MG63 (cell line): ENCODE measurements at regions not wholly inside any gene's neighbourhood (a gene's known extent, or its start where the extent isn't known, plus 50 kb on each side); places are given as distances from the start of the nearest gene placed in this dataset.

Experiments used
- DNase-seq: peaks from one replicate; pipeline ENCODE4 v3.0.0-alpha.2; 2020
- H3K27me3 ChIP-seq: fragments of 250-450 bp; sonication (Bioruptor Pico); 2 replicates; pipeline ENCODE4 v1.5.1; 2020; ENCODE audit warnings: mild to moderate bottlenecking, moderate library complexity
- H3K36me3 ChIP-seq: fragments of 250-450 bp; sonication (Bioruptor Pico); 2 replicates; pipeline ENCODE4 v1.5.1; 2020; ENCODE audit warnings: mild to moderate bottlenecking, moderate library complexity
- H3K4me3 ChIP-seq: fragments of 250-450 bp; sonication (Bioruptor Pico); 2 replicates; pipeline ENCODE4 v1.5.1; 2020; ENCODE audit warnings: mild to moderate bottlenecking, moderate library complexity
- H3K9me3 ChIP-seq: fragments of 250-450 bp; sonication (Bioruptor Pico); 2 replicates; pipeline ENCODE4 v1.5.1; 2020; ENCODE audit warnings: mild to moderate bottlenecking, moderate library complexity

DNA sequence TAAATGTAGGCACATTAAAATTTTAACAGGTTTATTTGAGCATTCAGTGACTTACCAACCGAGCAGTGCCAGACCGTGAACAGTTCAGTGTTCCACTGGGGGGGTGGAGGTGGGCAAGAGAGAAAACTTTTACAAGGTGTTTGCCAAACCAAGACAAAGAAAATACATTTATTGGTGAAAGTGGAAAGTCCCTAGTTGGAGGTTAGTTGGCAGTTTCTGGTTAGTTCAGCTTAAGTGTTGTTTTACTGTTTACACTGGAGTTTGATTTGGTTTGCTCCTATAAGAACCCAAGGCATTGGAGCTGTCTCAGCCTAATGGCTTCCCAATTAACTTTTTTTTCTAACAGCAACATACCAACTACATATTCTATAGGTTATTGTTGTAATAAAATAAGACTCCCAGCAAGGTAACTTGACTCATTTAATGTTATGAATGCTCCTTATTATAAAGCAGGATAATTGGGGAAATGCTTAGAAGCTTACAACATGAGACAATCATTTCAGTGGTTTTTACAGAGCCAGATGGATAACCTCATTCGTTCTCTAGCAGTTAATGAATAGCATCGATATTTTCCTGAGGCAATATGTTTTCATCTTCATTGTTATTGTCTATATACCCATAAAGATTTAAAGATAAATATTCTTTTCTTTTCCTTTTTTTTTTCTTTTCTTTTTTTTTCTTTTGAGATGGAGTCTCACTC lies 115.8 kb downstream of the ETNK1 start:
- H3K4me3 ChIP-seq: no peak overlapping the region
- H3K27me3 ChIP-seq: no peaks in the 10 kb centered on the region
- no peak for DNase-seq

DNA sequence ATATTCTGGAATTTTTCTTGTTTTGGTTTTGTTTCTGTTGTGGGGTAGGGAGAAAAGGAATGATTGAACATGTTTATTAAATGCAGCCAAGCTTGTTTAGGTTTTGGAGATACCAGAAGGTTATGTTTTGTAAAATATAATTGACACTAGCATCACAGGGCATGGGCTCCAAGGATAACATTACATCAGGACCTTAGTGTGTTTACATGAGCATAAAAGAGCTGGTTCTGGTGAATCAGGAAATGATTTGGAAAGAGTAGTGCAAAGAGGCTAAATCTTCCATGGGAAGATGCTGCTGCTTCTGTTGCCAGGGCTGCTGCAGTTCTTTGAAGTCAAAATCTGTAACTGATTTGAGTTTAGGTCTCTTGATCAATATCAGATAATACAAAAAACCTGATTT lies 118.7 kb downstream of the ETNK1 start:
- no peak for DNase-seq
- H3K27me3 ChIP-seq: no peaks in the 10 kb centered on the region; the same call in 1 of the 2 replicates

More for the DNA sequence above, 115.8 kb downstream of the ETNK1 start:
- Histone ChIP-seq H3K36me3 (no peaks in the 10 kb centered on the region), H3K9me3 (no peaks in the 10 kb centered on the region)

DNA sequence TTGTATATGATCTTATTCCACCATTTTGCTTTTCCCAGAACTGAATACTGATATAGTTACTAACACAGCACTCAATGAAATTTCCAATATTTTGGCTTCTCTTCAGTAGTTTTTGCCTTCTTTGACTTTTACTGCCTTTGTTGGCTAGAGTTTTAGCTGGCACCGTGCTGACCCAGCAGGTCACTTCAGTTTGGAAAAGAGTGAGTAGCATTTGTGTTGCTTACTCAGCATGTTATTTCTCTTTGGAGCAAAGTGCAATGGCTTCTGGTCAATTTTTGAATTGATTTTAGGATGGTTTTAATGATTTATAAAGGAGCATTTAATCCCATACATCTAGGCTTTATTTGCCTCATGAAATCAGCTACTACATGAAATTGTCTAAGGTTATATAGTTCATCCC lies 119.2 kb downstream of the ETNK1 start:
- no peaks in the 10 kb centered on the region; the same call in 1 of the 2 replicates for H3K27me3 ChIP-seq
- H3K9me3 ChIP-seq: no peaks in the 10 kb centered on the region
- H3K4me3 ChIP-seq: no peak overlapping the region
- DNase-seq: no peak
- H3K36me3 ChIP-seq: no peaks in the 10 kb centered on the region

More for the DNA sequence above, 118.7 kb downstream of the ETNK1 start:
- no peaks in the 10 kb centered on the region for H3K36me3 ChIP-seq
- no peaks in the 10 kb centered on the region for H3K9me3 ChIP-seq
- H3K4me3 ChIP-seq: no peak overlapping the region

DNA sequence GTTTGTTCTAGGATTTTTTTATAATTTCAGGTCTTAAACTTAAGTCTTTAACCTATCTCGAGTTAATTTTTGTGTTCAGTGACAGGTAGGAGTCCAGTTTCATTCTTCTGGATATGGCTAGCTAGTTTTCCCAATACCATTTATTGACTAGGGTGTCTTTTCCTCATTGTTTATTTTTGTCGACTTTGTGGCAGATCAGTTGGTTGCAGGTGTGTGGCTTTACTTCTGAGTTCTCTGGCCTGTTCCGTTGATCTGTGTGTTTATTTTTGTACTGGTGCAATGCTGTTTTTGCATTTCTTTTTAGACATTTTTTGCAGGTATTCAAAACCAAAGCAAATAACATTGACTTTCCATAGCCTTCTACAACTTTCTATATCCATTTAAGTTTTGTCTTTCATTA lies 121.7 kb downstream of the ETNK1 start:
- H3K36me3 ChIP-seq: no peaks in the 10 kb centered on the region
- no peak overlapping the region for H3K4me3 ChIP-seq
- DNase-seq: no peak
- H3K9me3 ChIP-seq: no peaks in the 10 kb centered on the region
- H3K27me3 ChIP-seq: no peaks in the 10 kb centered on the region; the same call in 1 of the 2 replicates

DNA sequence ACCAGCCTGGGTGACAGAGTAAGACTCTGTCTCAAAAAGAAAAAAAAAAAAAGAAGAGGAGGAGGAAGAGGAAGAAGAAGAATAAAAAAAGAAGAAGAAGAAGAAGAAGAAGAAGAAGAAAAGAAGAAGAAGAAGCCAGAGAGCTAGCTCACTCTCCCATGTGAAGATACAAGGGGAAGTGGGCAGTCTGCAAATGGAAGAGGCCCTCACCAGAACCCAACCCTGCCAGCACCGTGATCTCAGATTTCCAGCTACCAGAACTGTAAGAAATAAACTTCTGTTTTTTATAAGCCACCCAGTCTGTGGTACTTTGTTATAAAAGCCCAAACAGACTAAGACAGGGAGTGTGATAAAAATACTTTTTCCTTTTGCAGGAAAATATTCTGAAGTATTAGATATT lies 130.7 kb downstream of the ETNK1 start:
- Histone ChIP-seq H3K36me3 (no peaks in the 10 kb centered on the region), H3K4me3 (no peak overlapping the region), H3K9me3 (no peaks in the 10 kb centered on the region), H3K27me3 (no peaks in the 10 kb centered on the region)
- no peak for DNase-seq

DNA sequence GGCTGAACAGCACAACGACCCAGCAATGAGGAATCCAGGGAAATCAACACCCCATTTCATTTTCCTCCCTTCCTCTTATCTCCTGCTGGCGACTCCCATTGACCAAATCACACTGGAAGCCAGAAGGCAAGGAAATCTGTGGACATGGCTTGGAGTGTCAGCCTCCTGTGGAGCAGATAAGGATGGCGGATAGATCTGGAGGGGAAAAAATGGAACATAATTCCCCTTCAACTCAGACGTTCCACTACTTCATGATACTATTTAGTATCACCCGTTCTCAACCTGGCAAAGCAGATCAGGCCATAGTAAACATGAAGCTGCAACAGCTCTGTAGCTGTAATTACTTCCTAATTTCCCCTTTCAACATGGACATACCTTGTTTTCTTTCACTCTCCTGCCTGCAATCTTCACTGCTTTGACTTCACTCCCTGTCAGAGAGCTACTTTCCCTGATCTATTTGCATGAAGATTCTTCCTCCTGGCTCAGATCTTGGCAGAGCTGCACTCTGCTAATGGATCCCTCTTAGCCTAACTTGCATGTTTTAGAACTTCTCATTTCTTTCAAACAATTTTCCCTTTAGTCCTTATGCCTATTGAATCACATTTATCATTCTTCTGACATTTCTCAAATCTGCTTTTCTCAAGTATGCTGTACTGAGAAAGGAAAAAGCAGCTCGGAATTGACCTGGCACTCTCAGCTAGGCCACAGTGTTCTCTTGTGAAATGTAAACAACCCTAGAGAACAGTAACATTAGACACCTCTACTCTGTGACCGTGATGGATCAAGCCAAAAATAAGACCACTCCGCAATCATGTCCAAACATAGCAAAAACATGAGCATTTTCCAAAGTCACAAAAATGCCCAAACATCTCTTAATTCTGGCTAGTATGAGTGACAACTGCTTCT lies 135.1 kb downstream of the ETNK1 start:
- no peaks in the 10 kb centered on the region for H3K36me3 ChIP-seq
- DNase-seq: no peak
- H3K4me3 ChIP-seq: no peak overlapping the region
- no peaks in the 10 kb centered on the region for H3K9me3 ChIP-seq
- no peaks in the 10 kb centered on the region for H3K27me3 ChIP-seq

DNA sequence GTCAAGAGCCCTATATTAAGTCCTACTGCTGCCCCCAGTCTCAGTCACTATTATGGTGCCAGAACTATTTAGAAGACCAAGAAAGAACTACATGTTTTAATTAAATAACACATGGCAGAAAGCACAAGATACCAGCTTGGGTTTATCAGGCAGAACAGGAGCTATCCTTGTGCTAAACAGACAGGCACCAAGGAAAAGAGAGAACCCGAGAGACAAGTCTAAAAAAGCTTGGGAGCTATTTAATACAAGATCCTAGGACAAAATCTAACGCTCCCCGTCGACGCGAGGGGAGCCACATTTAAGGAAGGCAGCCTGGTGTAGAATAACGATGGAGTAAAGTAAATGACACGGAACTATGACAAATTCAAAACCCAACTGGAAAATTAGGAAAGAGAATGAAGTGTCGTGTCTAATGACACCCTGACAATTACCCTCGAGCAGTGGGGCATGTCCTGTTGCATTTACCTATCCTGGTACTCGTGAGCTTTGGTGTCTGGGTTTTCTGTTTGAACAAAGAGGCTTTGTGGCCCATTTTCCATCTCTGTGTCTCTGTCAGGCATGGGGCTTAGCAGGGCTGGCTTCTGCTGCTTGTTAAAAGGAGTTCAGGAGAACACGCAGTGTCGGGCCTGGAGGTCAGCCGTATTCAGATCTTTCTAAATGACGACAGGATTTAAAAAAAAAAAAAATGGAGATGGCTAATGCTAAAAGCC lies 140.6 kb downstream of the ETNK1 start:
- Histone ChIP-seq H3K36me3 (no peaks in the 10 kb centered on the region), H3K4me3 (no peak overlapping the region), H3K27me3 (no peaks in the 10 kb centered on the region), H3K9me3 (no peaks in the 10 kb centered on the region)
- DNase-seq: no peak

DNA sequence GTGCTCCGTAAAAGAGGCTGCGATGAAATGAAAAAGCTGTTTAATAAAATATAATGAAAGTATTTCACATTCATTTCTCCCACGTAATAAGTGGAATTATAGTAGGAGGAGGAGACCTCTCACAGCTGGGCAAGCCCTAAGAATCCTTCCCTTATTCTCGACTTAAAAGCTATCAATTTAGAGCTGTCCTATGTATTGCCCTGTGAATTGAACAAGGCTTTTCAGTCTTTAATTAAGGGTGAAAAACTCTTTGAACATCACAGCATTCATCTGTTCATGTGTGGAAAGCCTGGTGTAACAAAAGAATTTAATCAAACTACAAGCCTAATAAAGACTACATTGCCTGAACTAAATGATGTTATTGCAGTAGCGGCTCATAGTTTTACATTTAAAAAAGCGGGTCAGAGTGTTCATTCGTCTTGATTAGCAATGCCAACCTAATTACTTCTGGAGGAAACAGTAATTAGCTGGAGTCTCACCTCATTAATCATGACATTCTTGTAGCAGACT lies 142.0 kb downstream of the ETNK1 start:
- H3K27me3 ChIP-seq: no peaks in the 10 kb centered on the region
- no peaks in the 10 kb centered on the region for H3K36me3 ChIP-seq
- DNase-seq: no peak
- H3K4me3 ChIP-seq: no peak overlapping the region
- no peaks in the 10 kb centered on the region for H3K9me3 ChIP-seq

DNA sequence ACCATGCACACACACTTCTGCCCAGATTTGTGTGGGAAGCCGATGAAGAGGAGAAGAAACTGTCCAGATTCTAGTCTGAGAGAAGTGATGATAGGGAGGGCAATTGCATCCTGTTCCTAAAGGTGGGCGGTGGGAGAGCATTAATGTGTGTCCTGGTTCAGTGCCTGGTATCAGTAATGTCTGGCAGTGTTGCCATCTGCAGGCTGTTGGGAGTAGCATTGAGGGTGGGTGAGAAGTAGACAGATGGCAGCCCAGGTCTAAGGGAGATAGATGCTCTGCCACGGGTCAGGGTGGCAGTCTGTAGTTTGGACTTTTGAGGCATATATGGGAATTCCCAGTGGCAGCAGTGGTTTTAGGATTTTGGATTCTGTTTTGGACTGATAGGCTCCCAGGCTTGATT lies 156.4 kb downstream of the ETNK1 start:
- Histone ChIP-seq H3K4me3 (no peak overlapping the region), H3K9me3 (no peaks in the 10 kb centered on the region), H3K27me3 (no peaks in the 10 kb centered on the region), H3K36me3 (no peaks in the 10 kb centered on the region)
- no peak for DNase-seq

DNA sequence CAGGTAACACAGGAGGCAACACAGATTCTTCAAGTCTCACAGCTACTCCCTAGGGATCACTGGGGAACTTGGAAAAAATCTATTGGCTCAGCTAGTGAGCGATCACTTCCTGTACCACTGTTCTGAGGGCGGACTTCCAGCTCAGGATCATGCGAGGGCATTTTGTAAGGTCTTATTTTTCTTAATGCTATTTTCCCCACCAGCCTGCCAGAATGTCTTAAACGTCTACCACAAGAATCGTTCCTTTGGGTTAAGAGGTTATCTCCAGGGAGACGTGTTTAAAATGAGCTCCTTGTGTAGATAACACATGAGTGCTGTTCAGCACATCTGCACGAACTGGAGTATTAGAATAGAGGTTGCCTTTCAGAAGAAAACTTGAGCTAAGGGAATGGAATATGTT lies 162.6 kb downstream of the ETNK1 start:
- no peak overlapping the region for H3K4me3 ChIP-seq
- peak; percentile 7 for DNase-seq
- H3K27me3 ChIP-seq: no peaks in the 10 kb centered on the region
- H3K36me3 ChIP-seq: no peaks in the 10 kb centered on the region
- no peaks in the 10 kb centered on the region for H3K9me3 ChIP-seq

DNA sequence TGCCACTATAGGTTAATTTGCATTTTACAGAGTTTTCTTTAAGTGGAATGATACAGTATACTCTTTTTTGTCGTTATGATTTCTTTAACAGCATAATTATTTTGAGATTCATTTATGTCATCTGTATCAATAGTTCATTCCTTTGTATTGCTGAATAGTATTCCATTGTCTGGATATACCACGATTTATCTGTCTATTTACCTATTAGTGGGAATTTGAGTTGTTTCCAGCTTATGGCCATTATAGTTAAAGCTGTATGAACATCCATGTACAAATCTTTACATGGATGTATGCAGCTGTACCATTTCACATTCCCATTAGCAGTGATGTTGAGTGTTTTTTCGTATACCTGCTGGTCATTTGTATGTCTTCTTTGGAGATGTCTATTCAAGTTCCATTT lies 163.9 kb downstream of the ETNK1 start:
- Histone ChIP-seq H3K9me3 (no peaks in the 10 kb centered on the region), H3K27me3 (no peaks in the 10 kb centered on the region), H3K36me3 (no peaks in the 10 kb centered on the region), H3K4me3 (no peak overlapping the region)
- DNase-seq: no peak

DNA sequence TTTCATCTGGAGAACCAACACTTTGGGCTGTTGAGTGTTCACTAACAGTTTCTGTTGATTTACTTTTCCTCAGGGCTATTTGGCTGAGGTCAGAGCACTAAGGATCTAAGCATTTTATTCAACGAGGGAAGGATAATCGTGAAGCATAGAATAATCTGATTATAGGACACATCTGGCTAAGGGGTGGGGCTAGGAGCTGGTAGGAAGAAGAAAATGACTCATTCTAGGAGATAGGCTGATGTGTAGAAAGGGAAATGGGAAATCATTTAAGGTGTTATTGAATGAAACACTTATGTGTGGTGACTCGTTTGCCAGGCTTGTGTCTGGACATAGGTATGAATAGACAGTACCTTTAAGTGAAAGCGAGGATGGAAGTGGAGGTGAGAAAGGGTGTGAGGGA lies 167.2 kb downstream of the ETNK1 start:
- DNase-seq: no peak
- Histone ChIP-seq H3K36me3 (no peaks in the 10 kb centered on the region), H3K27me3 (no peaks in the 10 kb centered on the region), H3K4me3 (no peak overlapping the region), H3K9me3 (no peaks in the 10 kb centered on the region)

DNA sequence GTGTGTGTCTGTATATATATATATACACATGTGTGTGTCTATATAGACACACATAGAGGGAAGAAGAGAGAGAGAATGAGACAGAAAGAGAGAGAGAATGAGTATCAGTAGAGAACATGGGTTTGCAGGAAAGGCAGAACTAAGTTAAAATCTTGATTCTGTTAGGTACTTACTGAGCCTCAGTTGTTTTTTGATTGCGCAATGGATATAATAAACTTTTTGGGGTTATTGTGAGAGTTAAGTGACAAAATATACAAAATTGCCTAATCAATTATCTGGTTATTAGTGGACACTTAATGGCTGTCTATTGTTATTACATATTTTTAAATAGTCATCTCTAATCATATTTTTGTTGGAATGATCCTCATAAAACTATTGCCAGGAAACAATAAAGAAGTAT lies 169.0 kb downstream of the ETNK1 start:
- Histone ChIP-seq H3K4me3 (no peak overlapping the region), H3K27me3 (no peaks in the 10 kb centered on the region), H3K36me3 (no peaks in the 10 kb centered on the region), H3K9me3 (no peaks in the 10 kb centered on the region)
- DNase-seq: no peak

DNA sequence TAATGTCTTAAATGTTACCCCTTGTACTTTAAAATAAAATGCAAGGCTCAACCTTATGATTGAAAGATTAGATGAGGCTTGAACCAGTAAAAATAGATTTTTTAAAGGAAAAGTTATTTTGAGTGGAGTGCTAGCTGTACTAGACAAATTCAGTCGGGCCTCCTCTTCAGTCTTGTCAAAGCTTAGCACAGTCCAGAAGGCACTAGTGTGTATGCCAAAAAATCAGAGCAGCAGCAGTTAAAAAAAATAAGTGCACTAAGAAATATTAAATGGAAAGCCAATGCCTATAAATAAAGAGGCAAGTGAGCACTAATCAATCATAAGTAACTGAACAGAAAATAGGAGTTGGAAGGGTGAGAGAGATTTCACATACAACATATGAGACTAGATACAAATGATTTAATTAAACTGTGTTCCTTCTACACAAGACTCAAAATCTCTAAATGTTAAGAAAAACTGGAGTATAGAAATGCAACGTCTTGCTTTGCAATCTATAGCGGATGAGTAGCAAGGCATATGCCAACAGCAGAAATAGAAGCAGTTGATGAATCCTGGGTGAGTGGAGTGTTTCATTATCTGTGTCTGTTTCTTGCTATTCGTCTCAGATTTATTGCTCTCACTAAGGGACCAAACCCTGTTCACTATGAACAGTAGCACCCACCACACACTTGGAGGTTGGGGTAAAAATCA lies 172.1 kb downstream of the ETNK1 start:
- no peaks in the 10 kb centered on the region for H3K27me3 ChIP-seq
- H3K9me3 ChIP-seq: no peaks in the 10 kb centered on the region
- DNase-seq: no peak
- H3K36me3 ChIP-seq: no peaks in the 10 kb centered on the region
- no peak overlapping the region for H3K4me3 ChIP-seq

DNA sequence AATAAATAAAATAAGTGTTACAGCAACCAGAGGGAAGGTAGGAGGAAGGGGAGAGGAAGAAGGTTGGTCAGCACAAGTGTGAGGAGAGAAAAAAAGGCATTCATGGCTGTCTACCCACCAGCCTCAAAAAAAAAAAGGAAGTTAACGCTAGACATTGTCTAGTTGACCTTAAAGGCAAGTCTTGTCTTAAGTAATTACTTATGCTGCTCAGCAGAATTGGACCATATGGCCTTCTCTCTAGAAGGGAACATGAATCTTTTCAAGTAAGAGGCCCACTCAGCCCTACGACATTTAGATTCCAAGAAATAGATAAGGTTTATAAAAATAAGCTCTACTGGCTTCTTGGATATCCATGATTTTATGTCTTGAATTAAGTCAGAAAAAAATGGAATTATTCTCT lies 172.7 kb downstream of the ETNK1 start:
- H3K36me3 ChIP-seq: no peaks in the 10 kb centered on the region
- no peak overlapping the region for H3K4me3 ChIP-seq
- no peaks in the 10 kb centered on the region for H3K9me3 ChIP-seq
- no peak for DNase-seq
- H3K27me3 ChIP-seq: no peaks in the 10 kb centered on the region

DNA sequence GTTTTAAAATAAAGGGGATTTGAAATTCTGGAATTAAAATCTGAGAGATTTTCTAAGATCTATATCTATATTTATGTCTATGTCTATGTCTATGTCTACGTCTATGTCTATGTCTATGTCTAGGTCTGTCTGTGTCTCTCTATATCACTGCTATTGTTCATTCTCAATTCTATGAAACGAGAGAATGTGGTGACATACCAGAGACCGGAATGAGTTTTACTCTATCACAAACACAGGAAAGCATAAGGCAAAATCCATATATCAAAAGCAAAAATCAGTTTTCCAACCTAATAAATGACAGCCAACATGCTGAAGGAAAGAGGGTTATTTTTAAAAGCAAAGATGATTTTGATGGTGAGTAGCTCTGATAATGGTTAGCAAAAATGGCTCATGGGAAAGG lies 173.1 kb downstream of the ETNK1 start:
- DNase-seq: no peak
- Histone ChIP-seq H3K27me3 (no peaks in the 10 kb centered on the region), H3K36me3 (no peaks in the 10 kb centered on the region), H3K4me3 (no peak overlapping the region), H3K9me3 (no peaks in the 10 kb centered on the region)

DNA sequence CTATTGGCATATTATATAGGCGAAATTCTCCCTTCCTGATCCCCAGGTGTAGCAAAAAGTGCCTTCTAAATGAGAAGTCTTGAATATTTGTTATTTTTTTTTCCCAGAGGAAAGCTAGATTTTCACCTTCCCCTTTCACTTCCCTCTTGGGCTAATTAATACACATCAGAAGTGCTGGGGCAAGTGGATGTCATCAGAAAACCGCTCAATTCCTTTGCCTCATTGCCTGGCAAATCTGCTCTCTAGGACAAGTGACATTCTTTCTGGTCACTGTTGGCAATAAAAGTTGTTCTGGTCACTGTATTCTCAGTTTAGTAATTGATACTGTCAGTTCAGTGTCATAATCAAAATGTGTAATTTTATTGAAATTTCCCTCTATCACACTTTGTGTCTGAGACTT lies 174.5 kb downstream of the ETNK1 start:
- H3K27me3 ChIP-seq: no peaks in the 10 kb centered on the region
- no peaks in the 10 kb centered on the region for H3K9me3 ChIP-seq
- no peaks in the 10 kb centered on the region for H3K36me3 ChIP-seq
- no peak for DNase-seq
- no peak overlapping the region for H3K4me3 ChIP-seq
